Tibial nerve (tissue), 3 donors: ENCODE measurements at regions not wholly inside any gene's neighbourhood (a gene's known extent, or its start where the extent isn't known, plus 50 kb on each side); places are given as distances from the start of the nearest gene placed in this dataset.

Experiments used
- CTCF ChIP-seq, 5 experiments: fragments of 200-600 bp in 3 of 5; fragments of 450-650 bp in 2 of 5; sonication (generic) in 3 of 5; IDR thresholded peaks; one replicate each; pipeline ENCODE4 v1.5.1; 2016 to 2019; ENCODE audit warnings: antibody characterized with exemption in 5 of 5, mild to moderate bottlenecking in 3 of 5, moderate library complexity in 2 of 5
- POLR2A ChIP-seq, 2 donors: fragments of 450-650 bp; IDR thresholded peaks; one replicate each; pipeline ENCODE4 v1.6.1; 2017; ENCODE audit warnings: antibody characterized with exemption in 2 of 2, mild to moderate bottlenecking in 2 of 2, moderate library complexity in 2 of 2

- TF ChIP-seq CTCF (IDR thresholded peaks at IDR 0.05), result no peak
- TF ChIP-seq POLR2A (IDR thresholded peaks at IDR 0.05), result no peak
These were observed 161.0 kb upstream of the TUT7 start for GRCh38 chr9:86515221-86515620.
